ENCODE measurements at regions not wholly inside any gene's neighbourhood (a gene's known extent, or its start where the extent isn't known, plus 50 kb on each side); places are given as distances from the start of the nearest gene placed in this dataset.
A peak's percentile ranks its signal among the peaks of the same experiment; 100 is the strongest.

DNA sequence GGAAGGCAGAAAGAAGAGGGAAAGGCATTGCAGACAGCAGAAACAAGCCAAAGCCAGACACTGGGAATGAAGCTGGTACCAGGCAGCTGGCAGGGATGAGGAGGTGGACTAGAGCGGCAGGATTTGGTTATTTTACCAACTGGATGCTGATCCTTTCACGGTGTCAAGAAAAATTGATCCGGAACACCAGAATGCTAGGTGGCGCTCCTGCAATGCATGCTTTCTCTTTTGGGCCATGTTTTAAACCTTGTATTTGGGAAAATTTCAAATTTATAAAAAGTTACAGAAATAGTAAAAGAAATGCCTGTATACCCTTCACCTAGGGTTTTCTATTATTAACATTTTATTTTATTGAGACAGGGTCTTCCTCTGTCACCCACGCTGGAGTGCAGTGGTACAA lies 224.7 kb downstream of the SOX9 start (continued):
- TF ChIP-seq, protein P1, sequence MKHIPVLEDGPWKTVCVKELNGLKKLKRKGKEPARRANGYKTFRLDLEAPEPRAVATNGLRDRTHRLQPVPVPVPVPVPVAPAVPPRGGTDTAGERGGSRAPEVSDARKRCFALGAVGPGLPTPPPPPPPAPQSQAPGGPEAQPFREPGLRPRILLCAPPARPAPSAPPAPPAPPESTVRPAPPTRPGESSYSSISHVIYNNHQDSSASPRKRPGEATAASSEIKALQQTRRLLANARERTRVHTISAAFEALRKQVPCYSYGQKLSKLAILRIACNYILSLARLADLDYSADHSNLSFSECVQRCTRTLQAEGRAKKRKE (CRISPR knock-in tag; IDR thresholded peaks at IDR 0.05; ENCODE audit: low read depth), result no peak
- TF ChIP-seq GATA3 (IDR thresholded peaks at IDR 0.05; ENCODE audit: borderline replicate concordance) (no peak), CBX8 (IDR thresholded peaks at IDR 0.05) (no peak), EHMT2 (IDR thresholded peaks at IDR 0.05; ENCODE audit: low read depth) (no peak), EHF (CRISPR knock-in tag; IDR thresholded peaks at IDR 0.05) (no peak), CHD4 (IDR thresholded peaks at IDR 0.05; ENCODE audit: borderline replicate concordance) (no peak)

DNA sequence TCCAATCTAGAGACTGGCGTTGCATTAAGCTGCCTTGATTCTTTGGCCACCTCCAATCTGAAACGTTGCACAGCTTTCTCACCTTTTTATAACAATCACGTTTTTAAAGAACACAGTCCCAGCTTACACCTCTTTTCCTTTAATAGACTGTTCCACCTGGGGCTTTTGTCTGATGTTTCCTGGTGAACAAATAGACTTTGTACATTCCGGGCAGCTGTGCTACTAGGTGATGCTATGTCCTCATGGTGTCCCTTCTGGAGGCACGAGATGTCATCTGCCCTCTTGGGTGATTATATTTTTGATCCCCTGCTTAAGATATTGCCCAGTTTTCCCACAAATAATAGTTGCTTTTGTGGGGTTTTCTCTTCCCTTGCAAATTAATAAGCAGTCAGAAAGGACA lies 225.5 kb downstream of the SOX9 start:
- Histone ChIP-seq H3K4me1 (no peaks in the 10 kb centered on the region), H3K27ac (no peak overlapping the region), H3K4me2 (no peak overlapping the region), H3K4me3 (no peak overlapping the region), H3K9me3 (no peaks in the 10 kb centered on the region)
- DNase-seq (ENCODE audit: low read depth in 1 of 2, low spot score in 1 of 2), result no peak
- no peak for ATAC-seq
- no peak for TF ChIP-seq SREBF2 (IDR thresholded peaks at IDR 0.05)
- TF ChIP-seq GATA3 (IDR thresholded peaks at IDR 0.05; ENCODE audit: borderline replicate concordance), result no peak
- no peak for TF ChIP-seq FOSL2 (IDR thresholded peaks at IDR 0.05)
- no peak for TF ChIP-seq FOSL2 (CRISPR knock-in tag; IDR thresholded peaks at IDR 0.05)
- TF ChIP-seq CBX2 (IDR thresholded peaks at IDR 0.05; ENCODE audit: borderline replicate concordance, low read depth), result no peak
- TF ChIP-seq NFE2L2 (conservative IDR thresholded peaks at IDR 0.05; ENCODE audit: low read length), result no peak
- no peak for TF ChIP-seq POLR2A (IDR thresholded peaks at IDR 0.05; ENCODE audit: low read length)
- no peak for TF ChIP-seq ZC3H11A (IDR thresholded peaks at IDR 0.05)
- no peak for TF ChIP-seq BHLHE40 (IDR thresholded peaks at IDR 0.05; ENCODE audit: low read depth, low read length)
- TF ChIP-seq CEBPB (IDR thresholded peaks at IDR 0.05), result no peak
- TF ChIP-seq, protein P2, sequence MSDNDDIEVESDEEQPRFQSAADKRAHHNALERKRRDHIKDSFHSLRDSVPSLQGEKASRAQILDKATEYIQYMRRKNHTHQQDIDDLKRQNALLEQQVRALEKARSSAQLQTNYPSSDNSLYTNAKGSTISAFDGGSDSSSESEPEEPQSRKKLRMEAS (IDR thresholded peaks at IDR 0.05), result no peak
- TF ChIP-seq EHMT2 (IDR thresholded peaks at IDR 0.05; ENCODE audit: low read depth), result no peak
- no peak for TF ChIP-seq EP300 (IDR thresholded peaks at IDR 0.05)
- TF ChIP-seq KDM1A (IDR thresholded peaks at IDR 0.05; ENCODE audit: low read depth), result no peak
- TF ChIP-seq, protein P3, sequence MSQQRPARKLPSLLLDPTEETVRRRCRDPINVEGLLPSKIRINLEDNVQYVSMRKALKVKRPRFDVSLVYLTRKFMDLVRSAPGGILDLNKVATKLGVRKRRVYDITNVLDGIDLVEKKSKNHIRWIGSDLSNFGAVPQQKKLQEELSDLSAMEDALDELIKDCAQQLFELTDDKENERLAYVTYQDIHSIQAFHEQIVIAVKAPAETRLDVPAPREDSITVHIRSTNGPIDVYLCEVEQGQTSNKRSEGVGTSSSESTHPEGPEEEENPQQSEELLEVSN (IDR thresholded peaks at IDR 0.05; ENCODE audit: borderline replicate concordance, low read depth), result no peak
- no peak for TF ChIP-seq HOXA7 (CRISPR knock-in tag; IDR thresholded peaks at IDR 0.05)
- no peak for TF ChIP-seq FOXS1 (CRISPR knock-in tag; IDR thresholded peaks at IDR 0.05)
- no peak for TF ChIP-seq TP53 (CRISPR knock-in tag; IDR thresholded peaks at IDR 0.05)
- POLR2A ChIA-PET, result interaction anchor here (0.7 kb wide), 1 partner anchor 930 kb away, joined by 3 read pairs; no protein-coding TSS in a partner anchor
- FAIRE-seq, result no peak
- CTCF ChIA-PET, result interaction anchor here (1.0 to 1.3 kb wide), 2 partner anchors 19 to 873 kb away, joined by 3 read pairs; no protein-coding TSS in a partner anchor
- WGBS (ENCODE audit: missing lambda C conversion rate), result 56% methylated on average over 5 of the region's 5 CpGs

DNA sequence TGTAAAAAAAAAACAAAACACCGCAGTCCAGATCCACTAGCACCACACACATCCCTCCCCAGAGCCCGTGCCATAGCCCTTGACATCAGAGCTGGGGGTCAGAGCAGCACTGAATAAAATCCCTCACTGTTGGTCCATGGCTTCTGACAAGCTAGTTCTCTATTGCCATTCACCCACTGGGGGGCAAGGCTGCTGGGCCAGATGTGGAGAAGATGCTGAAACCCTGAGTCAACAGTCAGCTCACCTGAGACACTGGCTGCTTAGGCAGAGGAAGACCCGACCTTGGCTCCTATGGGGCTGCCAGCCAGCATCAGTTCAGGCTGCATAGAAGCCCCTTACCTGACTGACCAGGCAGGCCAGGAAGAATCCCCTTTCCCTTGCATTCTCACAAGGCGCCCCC lies 228.2 kb downstream of the SOX9 start:
- Histone ChIP-seq H3K27ac (no peak overlapping the region; a peak in 1 of 6 replicates), H3K4me1 (no peaks in the 10 kb centered on the region), H3K9me3 (no peaks in the 10 kb centered on the region), H3K4me3 (no peak overlapping the region), H3K4me2 (no peak overlapping the region)
- DNase-seq (ENCODE audit: low read depth in 1 of 2, low spot score in 1 of 2) (no peak), ATAC-seq (no peak), FAIRE-seq (no peak)
- TF ChIP-seq TFCP2L1 (CRISPR knock-in tag; IDR thresholded peaks at IDR 0.05), result no peak
- TF ChIP-seq EP300 (IDR thresholded peaks at IDR 0.05), result no peak
- no peak for TF ChIP-seq POLR2AphosphoS2 (conservative IDR thresholded peaks at IDR 0.05; ENCODE audit: low read length)
- POLR2A ChIA-PET, result no interaction called here
- CTCF ChIA-PET, result interaction anchor here (0.6 to 1.5 kb wide), 4 partner anchors 9 to 363 kb away, joined by 3 to 4 read pairs (median 3); no protein-coding TSS in a partner anchor
- 66% methylated on average over 4 of the region's 4 CpGs for WGBS (ENCODE audit: missing lambda C conversion rate)

DNA sequence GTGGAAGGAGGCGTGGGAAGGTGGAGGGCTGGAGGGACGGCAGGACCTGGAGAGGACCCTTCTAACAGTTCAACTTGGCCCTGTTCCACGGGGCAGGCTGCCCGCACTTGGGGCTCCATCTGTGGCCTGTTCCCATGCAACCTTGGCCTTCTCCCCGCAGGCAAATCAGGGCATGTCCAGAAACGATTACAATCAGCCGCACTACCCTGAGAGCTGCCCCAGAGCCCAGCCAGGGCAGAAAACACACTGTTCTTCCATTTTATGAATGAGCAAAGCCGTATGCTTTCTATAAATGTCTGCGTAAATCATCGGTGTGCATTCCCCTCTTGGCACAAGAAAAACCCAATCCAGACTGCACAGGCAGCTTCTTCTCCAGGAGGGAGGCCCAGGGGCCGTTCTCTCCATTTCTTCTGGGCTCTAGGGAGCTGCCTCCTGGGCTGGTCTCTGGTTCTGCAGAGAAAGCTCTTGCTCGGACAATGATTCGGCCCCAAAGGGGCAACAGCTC lies 228.7 kb downstream of the SOX9 start:
- CTCF ChIA-PET, result interaction anchor here (0.6 to 1.5 kb wide), 3 partner anchors 9 to 363 kb away, joined by 3 read pairs; no protein-coding TSS in a partner anchor
- ATAC-seq, result no peak
- Histone ChIP-seq H3K4me1 (no peaks in the 10 kb centered on the region), H3K27ac (peak overlapping the region in 1 of 2 experiments; percentile 17; a peak in 1 of 6 replicates), H3K9me3 (no peaks in the 10 kb centered on the region), H3K4me3 (no peak overlapping the region), H3K4me2 (no peak overlapping the region)
- no peak for DNase-seq (ENCODE audit: low read depth in 1 of 2, low spot score in 1 of 2)
- 81% methylated on average over 13 of the region's 13 CpGs for WGBS (ENCODE audit: missing lambda C conversion rate)
- POLR2A ChIA-PET, result no interaction called here
- no peak for FAIRE-seq
- no peak for TF ChIP-seq NFE2L2 (conservative IDR thresholded peaks at IDR 0.05; ENCODE audit: low read length)
- TF ChIP-seq, protein P4, sequence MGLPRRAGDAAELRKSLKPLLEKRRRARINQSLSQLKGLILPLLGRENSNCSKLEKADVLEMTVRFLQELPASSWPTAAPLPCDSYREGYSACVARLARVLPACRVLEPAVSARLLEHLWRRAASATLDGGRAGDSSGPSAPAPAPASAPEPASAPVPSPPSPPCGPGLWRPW (IDR thresholded peaks at IDR 0.05), result no peak
- TF ChIP-seq RFX5 (IDR thresholded peaks at IDR 0.05), result no peak
- TF ChIP-seq BHLHE40 (IDR thresholded peaks at IDR 0.05; ENCODE audit: low read depth, low read length), result no peak
- TF ChIP-seq ZNF302 (CRISPR knock-in tag; IDR thresholded peaks at IDR 0.05), result no peak
- TF ChIP-seq, protein P5, sequence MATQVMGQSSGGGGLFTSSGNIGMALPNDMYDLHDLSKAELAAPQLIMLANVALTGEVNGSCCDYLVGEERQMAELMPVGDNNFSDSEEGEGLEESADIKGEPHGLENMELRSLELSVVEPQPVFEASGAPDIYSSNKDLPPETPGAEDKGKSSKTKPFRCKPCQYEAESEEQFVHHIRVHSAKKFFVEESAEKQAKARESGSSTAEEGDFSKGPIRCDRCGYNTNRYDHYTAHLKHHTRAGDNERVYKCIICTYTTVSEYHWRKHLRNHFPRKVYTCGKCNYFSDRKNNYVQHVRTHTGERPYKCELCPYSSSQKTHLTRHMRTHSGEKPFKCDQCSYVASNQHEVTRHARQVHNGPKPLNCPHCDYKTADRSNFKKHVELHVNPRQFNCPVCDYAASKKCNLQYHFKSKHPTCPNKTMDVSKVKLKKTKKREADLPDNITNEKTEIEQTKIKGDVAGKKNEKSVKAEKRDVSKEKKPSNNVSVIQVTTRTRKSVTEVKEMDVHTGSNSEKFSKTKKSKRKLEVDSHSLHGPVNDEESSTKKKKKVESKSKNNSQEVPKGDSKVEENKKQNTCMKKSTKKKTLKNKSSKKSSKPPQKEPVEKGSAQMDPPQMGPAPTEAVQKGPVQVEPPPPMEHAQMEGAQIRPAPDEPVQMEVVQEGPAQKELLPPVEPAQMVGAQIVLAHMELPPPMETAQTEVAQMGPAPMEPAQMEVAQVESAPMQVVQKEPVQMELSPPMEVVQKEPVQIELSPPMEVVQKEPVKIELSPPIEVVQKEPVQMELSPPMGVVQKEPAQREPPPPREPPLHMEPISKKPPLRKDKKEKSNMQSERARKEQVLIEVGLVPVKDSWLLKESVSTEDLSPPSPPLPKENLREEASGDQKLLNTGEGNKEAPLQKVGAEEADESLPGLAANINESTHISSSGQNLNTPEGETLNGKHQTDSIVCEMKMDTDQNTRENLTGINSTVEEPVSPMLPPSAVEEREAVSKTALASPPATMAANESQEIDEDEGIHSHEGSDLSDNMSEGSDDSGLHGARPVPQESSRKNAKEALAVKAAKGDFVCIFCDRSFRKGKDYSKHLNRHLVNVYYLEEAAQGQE (IDR thresholded peaks at IDR 0.05), result no peak
- TF ChIP-seq CHD2 (IDR thresholded peaks at IDR 0.05; ENCODE audit: low read length, partially characterized antibody), result no peak
- TF ChIP-seq ZFP36 (IDR thresholded peaks at IDR 0.05; ENCODE audit: borderline replicate concordance, partially characterized antibody), result no peak
- no peak for TF ChIP-seq JUNB (IDR thresholded peaks at IDR 0.05)
- TF ChIP-seq CHD4 (IDR thresholded peaks at IDR 0.05; ENCODE audit: borderline replicate concordance), result no peak
